ENCODE measurements at regions not wholly inside any gene's neighbourhood (a gene's known extent, or its start where the extent isn't known, plus 50 kb on each side); places are given as distances from the start of the nearest gene placed in this dataset.

- Histone ChIP-seq H3K36me3 (ENCODE audit: control insufficient read depth, insufficient read depth, low read length) (no peaks in the 10 kb centered on the region), H3K4me3 (ENCODE audit: low read depth, low read length) (no peak overlapping the region), H3K27me3 (ENCODE audit: control insufficient read depth, insufficient read depth, low read length) (no peaks in the 10 kb centered on the region)
- no peak for FAIRE-seq
- peak; percentile 4 for DNase-seq (ENCODE audit: low read depth)
- TF ChIP-seq, protein P1, sequence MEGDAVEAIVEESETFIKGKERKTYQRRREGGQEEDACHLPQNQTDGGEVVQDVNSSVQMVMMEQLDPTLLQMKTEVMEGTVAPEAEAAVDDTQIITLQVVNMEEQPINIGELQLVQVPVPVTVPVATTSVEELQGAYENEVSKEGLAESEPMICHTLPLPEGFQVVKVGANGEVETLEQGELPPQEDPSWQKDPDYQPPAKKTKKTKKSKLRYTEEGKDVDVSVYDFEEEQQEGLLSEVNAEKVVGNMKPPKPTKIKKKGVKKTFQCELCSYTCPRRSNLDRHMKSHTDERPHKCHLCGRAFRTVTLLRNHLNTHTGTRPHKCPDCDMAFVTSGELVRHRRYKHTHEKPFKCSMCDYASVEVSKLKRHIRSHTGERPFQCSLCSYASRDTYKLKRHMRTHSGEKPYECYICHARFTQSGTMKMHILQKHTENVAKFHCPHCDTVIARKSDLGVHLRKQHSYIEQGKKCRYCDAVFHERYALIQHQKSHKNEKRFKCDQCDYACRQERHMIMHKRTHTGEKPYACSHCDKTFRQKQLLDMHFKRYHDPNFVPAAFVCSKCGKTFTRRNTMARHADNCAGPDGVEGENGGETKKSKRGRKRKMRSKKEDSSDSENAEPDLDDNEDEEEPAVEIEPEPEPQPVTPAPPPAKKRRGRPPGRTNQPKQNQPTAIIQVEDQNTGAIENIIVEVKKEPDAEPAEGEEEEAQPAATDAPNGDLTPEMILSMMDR (IDR thresholded peaks at IDR 0.05; ENCODE audit: insufficient read depth, low read length, severe bottlenecking) = no peak
Measured at GRCh38 chr11:37371346-37371970, 773.4 kb upstream of the RAG2 start.

GRCh38 chr11:37370817-37371216 is 772.8 kb upstream of the RAG2 start:
- TF ChIP-seq, protein P1 (IDR thresholded peaks at IDR 0.05; ENCODE audit: insufficient read depth, low read length, severe bottlenecking) = no peak
- Histone ChIP-seq H3K27me3 (ENCODE audit: control insufficient read depth, insufficient read depth, low read length) (no peaks in the 10 kb centered on the region), H3K36me3 (ENCODE audit: control insufficient read depth, insufficient read depth, low read length) (no peaks in the 10 kb centered on the region), H3K4me3 (ENCODE audit: low read depth, low read length) (no peak overlapping the region)
- no peak for FAIRE-seq
- DNase-seq (ENCODE audit: low read depth) = no peak

DNA sequence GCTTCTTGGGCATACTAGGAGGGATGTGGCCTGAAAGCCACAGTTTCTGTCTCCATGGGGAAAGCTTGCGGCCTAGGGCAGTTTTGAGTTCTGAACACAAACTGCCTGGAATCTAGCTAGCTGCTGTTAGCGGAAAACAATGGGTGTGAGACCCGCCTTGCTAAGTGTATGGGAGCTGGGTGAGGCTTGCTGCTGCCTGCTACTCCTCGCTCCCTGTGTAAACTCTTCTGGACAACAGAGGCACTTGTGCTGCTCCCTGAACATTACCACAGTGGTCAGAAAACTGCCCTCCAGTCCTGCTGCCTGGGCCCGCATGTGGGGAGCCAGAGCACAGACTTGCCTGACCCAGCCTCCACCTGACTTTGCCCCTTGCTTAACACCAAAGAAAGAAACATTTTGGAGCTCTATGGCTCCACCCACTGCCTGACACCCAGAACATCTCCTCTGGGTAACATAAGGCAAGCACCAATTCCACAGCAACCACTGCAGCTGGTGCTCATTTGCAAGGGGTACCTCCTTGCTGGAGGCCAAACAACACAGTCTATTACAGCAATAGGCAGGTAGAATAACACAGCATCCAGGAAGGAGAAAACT is 766.3 kb upstream of the RAG2 start:
- H3K27me3 ChIP-seq (ENCODE audit: control insufficient read depth, insufficient read depth, low read length) = no peaks in the 10 kb centered on the region
- no peaks in the 10 kb centered on the region for H3K36me3 ChIP-seq (ENCODE audit: control insufficient read depth, insufficient read depth, low read length)
- no peak overlapping the region for H3K4me3 ChIP-seq (ENCODE audit: low read depth, low read length)
- no peak for DNase-seq (ENCODE audit: low read depth)
- TF ChIP-seq, protein P1 (IDR thresholded peaks at IDR 0.05; ENCODE audit: insufficient read depth, low read length, severe bottlenecking) = no peak
- no peak for FAIRE-seq

- TF ChIP-seq, protein P1 (IDR thresholded peaks at IDR 0.05; ENCODE audit: insufficient read depth, low read length, severe bottlenecking) = no peak
- DNase-seq (ENCODE audit: low read depth) = no peak
- no peaks in the 10 kb centered on the region for H3K27me3 ChIP-seq (ENCODE audit: control insufficient read depth, insufficient read depth, low read length)
- no peaks in the 10 kb centered on the region for H3K36me3 ChIP-seq (ENCODE audit: control insufficient read depth, insufficient read depth, low read length)
- no peak overlapping the region for H3K4me3 ChIP-seq (ENCODE audit: low read depth, low read length)
- FAIRE-seq = no peak
Measured at GRCh38 chr11:37353192-37353591, 755.2 kb upstream of the RAG2 start.

- TF ChIP-seq, protein P1 (IDR thresholded peaks at IDR 0.05; ENCODE audit: insufficient read depth, low read length, severe bottlenecking) = no peak
- DNase-seq (ENCODE audit: low read depth) = no peak
- H3K27me3 ChIP-seq (ENCODE audit: control insufficient read depth, insufficient read depth, low read length) = no peaks in the 10 kb centered on the region
- no peak for FAIRE-seq
- H3K4me3 ChIP-seq (ENCODE audit: low read depth, low read length) = no peak overlapping the region
- H3K36me3 ChIP-seq (ENCODE audit: control insufficient read depth, insufficient read depth, low read length) = no peaks in the 10 kb centered on the region
Measured at GRCh38 chr11:37352485-37352884, 754.4 kb upstream of the RAG2 start.

GRCh38 chr11:37343290-37343689 is 745.3 kb upstream of the RAG2 start:
- FAIRE-seq = no peak

More at GRCh38 chr11:37343290-37343689, 745.3 kb upstream of the RAG2 start:
- Histone ChIP-seq H3K36me3 (ENCODE audit: control insufficient read depth, insufficient read depth, low read length) (no peaks in the 10 kb centered on the region), H3K27me3 (ENCODE audit: control insufficient read depth, insufficient read depth, low read length) (no peaks in the 10 kb centered on the region), H3K4me3 (ENCODE audit: low read depth, low read length) (no peak overlapping the region)
- no peak for DNase-seq (ENCODE audit: low read depth)
- TF ChIP-seq, protein P1 (IDR thresholded peaks at IDR 0.05; ENCODE audit: insufficient read depth, low read length, severe bottlenecking) = no peak

All from bronchial epithelial cell (primary cell).